Calu3 (cell line): ENCODE measurements at regions not wholly inside any gene's neighbourhood (a gene's known extent, or its start where the extent isn't known, plus 50 kb on each side); places are given as distances from the start of the nearest gene placed in this dataset.

Experiments
- BruUV-seq: library from RNA; stranded (reverse); fragments of 400-500 nt; replicated peaks from 2 replicates; lab custom pipeline; 2021; lab: Mats Ljungman, UMichigan
- CTCF ChIA-PET: fragments of 300-600 bp; sonication (Branson Sonifier 250); formaldehyde crosslinking; loops from one replicate; lab custom pipeline; 2022; ENCODE audit warnings: antibody characterized with exemption; lab: Charles Lee
- DNase-seq: peaks from one replicate; pipeline ENCODE4 v3.0.0; 2022
- H3K27ac Mint-ChIP-seq: one replicate; pipeline ENCODE4 v1.8.0; 2022; ENCODE audit warnings: mixed read lengths; ENCODE audit not compliant: unreplicated experiment
- H3K27me3 Mint-ChIP-seq: one replicate; pipeline ENCODE4 v1.8.0; 2022; ENCODE audit warnings: mixed read lengths; ENCODE audit not compliant: unreplicated experiment
- H3K36me3 Mint-ChIP-seq: one replicate; pipeline ENCODE4 v1.8.0; 2022; ENCODE audit warnings: mild to moderate bottlenecking, moderate library complexity, mixed read lengths; ENCODE audit not compliant: insufficient read depth, unreplicated experiment
- H3K4me1 Mint-ChIP-seq: one replicate; pipeline ENCODE4 v1.8.0; 2022; ENCODE audit warnings: mild to moderate bottlenecking, low read depth, mixed read lengths; ENCODE audit not compliant: unreplicated experiment
- H3K4me3 Mint-ChIP-seq: one replicate; pipeline ENCODE4 v1.8.0; 2022; ENCODE audit warnings: mild to moderate bottlenecking, low read depth, moderate library complexity, mixed read lengths; ENCODE audit not compliant: unreplicated experiment
- H3K9me3 Mint-ChIP-seq: one replicate; pipeline ENCODE4 v1.8.0; 2022; ENCODE audit warnings: low read depth, mixed read lengths; ENCODE audit not compliant: unreplicated experiment
- CTCF ChIP-seq: fragments of 200-600 bp; IDR thresholded peaks from one replicate; pipeline ENCODE4 v1.8.0; 2022; ENCODE audit warnings: antibody characterized with exemption; ENCODE audit not compliant: unreplicated experiment
- intact Hi-C: fragments of 100-400 bp; cut with micrococcal nuclease; formaldehyde crosslinking; loops from one replicate; pipeline ENCODE4 v1.10.0; 2022; ENCODE audit not compliant: unreplicated experiment

- CTCF ChIA-PET, result no interaction called here
- no peak for DNase-seq
- no peaks in the 10 kb centered on the region for H3K27me3 Mint-ChIP-seq
- no peak overlapping the region for H3K27ac Mint-ChIP-seq
- BruUV-seq, result no TSS peak
- H3K36me3 Mint-ChIP-seq, result no peaks in the 10 kb centered on the region
- no peak overlapping the region for H3K4me3 Mint-ChIP-seq
- H3K9me3 Mint-ChIP-seq, result no peaks in the 10 kb centered on the region
- no peaks in the 10 kb centered on the region for H3K4me1 Mint-ChIP-seq
- intact Hi-C loops, result no loop called here
- TF ChIP-seq CTCF, result no peak
These were observed 309.2 kb downstream of the FAT3 start for GRCh38 chr11:92533657-92534335.

- DNase-seq, result no peak
- no peaks in the 10 kb centered on the region for H3K36me3 Mint-ChIP-seq
- no peak overlapping the region for H3K4me3 Mint-ChIP-seq
- no peaks in the 10 kb centered on the region for H3K4me1 Mint-ChIP-seq
- no peak for TF ChIP-seq CTCF
- intact Hi-C loops, result no loop called here
- H3K27ac Mint-ChIP-seq, result no peak overlapping the region
- no peaks in the 10 kb centered on the region for H3K27me3 Mint-ChIP-seq
- BruUV-seq, result no TSS peak
- CTCF ChIA-PET, result no interaction called here
- no peaks in the 10 kb centered on the region for H3K9me3 Mint-ChIP-seq
These were observed 312.3 kb downstream of the FAT3 start for GRCh38 chr11:92536883-92537282.

GRCh38 chr11:92540096-92540495 lies 315.5 kb downstream of the FAT3 start:
- Mint-ChIP-seq H3K36me3 (no peaks in the 10 kb centered on the region), H3K4me1 (no peaks in the 10 kb centered on the region), H3K9me3 (no peaks in the 10 kb centered on the region), H3K27me3 (no peaks in the 10 kb centered on the region), H3K27ac (no peak overlapping the region), H3K4me3 (no peak overlapping the region)
- no TSS peak for BruUV-seq
- no peak for TF ChIP-seq CTCF
- CTCF ChIA-PET, result no interaction called here
- DNase-seq, result no peak
- intact Hi-C loops, result no loop called here

- Mint-ChIP-seq H3K9me3 (no peaks in the 10 kb centered on the region), H3K4me3 (no peak overlapping the region), H3K4me1 (no peaks in the 10 kb centered on the region), H3K27me3 (no peaks in the 10 kb centered on the region), H3K27ac (no peak overlapping the region), H3K36me3 (no peaks in the 10 kb centered on the region)
- intact Hi-C loops, result no loop called here
- no peak for TF ChIP-seq CTCF
- CTCF ChIA-PET, result interaction anchor here (0.6 kb wide), 1 partner anchor 99 kb away, joined by 3 read pairs; no protein-coding TSS in a partner anchor
- no TSS peak for BruUV-seq
- DNase-seq, result no peak
These were observed 321.4 kb downstream of the FAT3 start for GRCh38 chr11:92545906-92546471.
